ENCODE measurements at regions not wholly inside any gene's neighbourhood (a gene's known extent, or its start where the extent isn't known, plus 50 kb on each side); places are given as distances from the start of the nearest gene placed in this dataset.

GRCh38 chr2:15115776-15116175 lies 445.4 kb downstream of the NBAS start:
- peaks cover 18% of the 10 kb centered on the region for H3K4me1 Mint-ChIP-seq
- TF ChIP-seq CTCF (IDR thresholded peaks at IDR 0.05; ENCODE audit: unreplicated experiment in 3 of 3), result no peak
- no peaks in the 10 kb centered on the region for H3K27me3 Mint-ChIP-seq (ENCODE audit: low read depth)

GRCh38 chr2:15116830-15117229 lies 444.3 kb downstream of the NBAS start:
- Mint-ChIP-seq H3K4me3 (no peak overlapping the region), H3K27me3 (ENCODE audit: low read depth) (no peaks in the 10 kb centered on the region), H3K36me3 (ENCODE audit: low read depth) (peaks cover 21% of the 10 kb centered on the region), H3K27ac (no peak overlapping the region), H3K4me1 (peaks cover 23% of the 10 kb centered on the region), H3K9me3 (peaks cover 25% of the 10 kb centered on the region)
- TF ChIP-seq CTCF (IDR thresholded peaks at IDR 0.05; ENCODE audit: unreplicated experiment in 3 of 3), result no peak

More at GRCh38 chr2:15115776-15116175, 445.4 kb downstream of the NBAS start:
- H3K27ac Mint-ChIP-seq, result no peak overlapping the region
- peaks cover 33% of the 10 kb centered on the region for H3K9me3 Mint-ChIP-seq
- no peak overlapping the region for H3K4me3 Mint-ChIP-seq
- H3K36me3 Mint-ChIP-seq (ENCODE audit: low read depth), result peaks cover 25% of the 10 kb centered on the region
